Esophagus muscularis mucosa (tissue), 4 donors: ENCODE measurements at regions not wholly inside any gene's neighbourhood (a gene's known extent, or its start where the extent isn't known, plus 50 kb on each side); places are given as distances from the start of the nearest gene placed in this dataset.

Experiments
- EP300 ChIP-seq: sonication (generic); formaldehyde crosslinking; IDR thresholded peaks from one replicate; pipeline ENCODE4 v1.6.1; 2017; ENCODE audit warnings: antibody characterized with exemption
- POLR2A ChIP-seq: fragments of 450-650 bp; IDR thresholded peaks from one replicate; pipeline ENCODE4 v1.6.1; 2017; ENCODE audit warnings: antibody characterized with exemption, moderate library complexity, mild to moderate bottlenecking, low read depth
- POLR2AphosphoS5 ChIP-seq, 2 donors: sonication (generic); formaldehyde crosslinking; IDR thresholded peaks; one replicate each; pipeline ENCODE4 v1.6.1; 2017; ENCODE audit warnings: antibody characterized with exemption in 2 of 2
- TF ChIP-seq, protein P1 (sequence below), 3 experiments: fragments of 200-600 bp in 2 of 3; fragments of 450-650 bp in 1 of 3; sonication (generic) in 2 of 3; IDR thresholded peaks; one replicate each; pipeline ENCODE4 v1.5.1; 2017 to 2019; ENCODE audit warnings: antibody characterized with exemption in 3 of 3, mild to moderate bottlenecking in 2 of 3, moderate library complexity in 1 of 3

DNA sequence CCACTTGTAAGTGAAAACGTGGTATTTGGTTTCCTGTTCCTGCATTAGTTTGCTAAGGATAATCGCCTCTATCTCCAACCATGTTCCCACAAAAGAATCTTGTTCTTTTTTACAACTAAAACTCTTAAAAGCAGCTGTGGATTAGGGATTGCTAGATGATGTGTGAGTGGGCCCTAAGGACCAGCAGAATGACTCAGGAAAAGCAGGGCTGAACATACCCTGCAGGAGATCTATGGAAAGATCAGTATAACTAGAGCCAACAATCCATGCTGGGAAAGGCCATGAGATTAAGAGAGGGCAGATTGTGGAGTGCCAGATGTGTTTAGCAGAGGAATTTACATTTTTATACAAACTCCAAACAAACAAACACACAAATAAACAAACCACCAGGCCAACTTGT, 128.4 kb upstream of the TMEM164 start:
- TF ChIP-seq, protein P1, sequence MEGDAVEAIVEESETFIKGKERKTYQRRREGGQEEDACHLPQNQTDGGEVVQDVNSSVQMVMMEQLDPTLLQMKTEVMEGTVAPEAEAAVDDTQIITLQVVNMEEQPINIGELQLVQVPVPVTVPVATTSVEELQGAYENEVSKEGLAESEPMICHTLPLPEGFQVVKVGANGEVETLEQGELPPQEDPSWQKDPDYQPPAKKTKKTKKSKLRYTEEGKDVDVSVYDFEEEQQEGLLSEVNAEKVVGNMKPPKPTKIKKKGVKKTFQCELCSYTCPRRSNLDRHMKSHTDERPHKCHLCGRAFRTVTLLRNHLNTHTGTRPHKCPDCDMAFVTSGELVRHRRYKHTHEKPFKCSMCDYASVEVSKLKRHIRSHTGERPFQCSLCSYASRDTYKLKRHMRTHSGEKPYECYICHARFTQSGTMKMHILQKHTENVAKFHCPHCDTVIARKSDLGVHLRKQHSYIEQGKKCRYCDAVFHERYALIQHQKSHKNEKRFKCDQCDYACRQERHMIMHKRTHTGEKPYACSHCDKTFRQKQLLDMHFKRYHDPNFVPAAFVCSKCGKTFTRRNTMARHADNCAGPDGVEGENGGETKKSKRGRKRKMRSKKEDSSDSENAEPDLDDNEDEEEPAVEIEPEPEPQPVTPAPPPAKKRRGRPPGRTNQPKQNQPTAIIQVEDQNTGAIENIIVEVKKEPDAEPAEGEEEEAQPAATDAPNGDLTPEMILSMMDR (IDR thresholded peaks at IDR 0.05), result no peak
- TF ChIP-seq EP300 (no peak), POLR2A (no peak), POLR2AphosphoS5 (IDR thresholded peaks at IDR 0.05) (no peak)
